Stomach (tissue), 4 donors: ENCODE measurements at regions not wholly inside any gene's neighbourhood (a gene's known extent, or its start where the extent isn't known, plus 50 kb on each side); places are given as distances from the start of the nearest gene placed in this dataset.

Experiments
- EP300 ChIP-seq: sonication (generic); formaldehyde crosslinking; IDR thresholded peaks from one replicate; pipeline ENCODE4 v1.6.1; 2017; ENCODE audit warnings: antibody characterized with exemption
- POLR2A ChIP-seq, 4 donors: fragments of 450-650 bp; IDR thresholded peaks; one replicate each; pipeline ENCODE4 v1.6.1; 2016; ENCODE audit warnings: antibody characterized with exemption in 4 of 4, control low read depth in 2 of 4, mild to moderate bottlenecking in 1 of 4, moderate library complexity in 1 of 4
- POLR2AphosphoS5 ChIP-seq, 3 donors: sonication (generic); formaldehyde crosslinking; IDR thresholded peaks; one replicate each; pipeline ENCODE4 v1.6.1; 2016; ENCODE audit warnings: antibody characterized with exemption in 3 of 3
- TF ChIP-seq, protein P1 (sequence below), 7 experiments: fragments of 450-650 bp in 4 of 7; fragments of 200-600 bp in 3 of 7; sonication (generic) in 3 of 7; IDR thresholded peaks; one replicate each; pipeline ENCODE4 v1.5.1; 2016 to 2019; ENCODE audit warnings: antibody characterized with exemption in 7 of 7, control low read depth in 2 of 7, mild to moderate bottlenecking in 1 of 7

DNA sequence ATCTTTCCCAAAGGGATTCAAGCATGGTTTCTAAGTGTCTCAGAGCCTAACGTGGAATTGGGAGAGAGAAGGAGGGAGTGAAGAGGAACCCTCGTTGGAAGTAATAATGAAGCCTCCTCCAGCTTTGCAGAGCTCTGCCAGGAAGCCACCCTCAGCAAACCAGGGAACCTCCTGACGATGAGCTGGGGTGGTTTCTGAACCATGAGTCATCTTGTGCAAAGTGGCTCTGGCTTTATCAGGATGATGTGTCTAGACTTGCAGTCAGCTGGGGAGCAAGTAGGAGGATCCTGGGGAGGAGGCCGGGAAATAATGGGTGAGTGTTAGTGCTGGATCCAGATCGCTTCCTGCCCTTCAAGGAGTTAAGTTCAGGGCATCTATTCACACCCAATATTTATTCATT lies 191.7 kb upstream of the RBFOX1 start:
- TF ChIP-seq, protein P1, sequence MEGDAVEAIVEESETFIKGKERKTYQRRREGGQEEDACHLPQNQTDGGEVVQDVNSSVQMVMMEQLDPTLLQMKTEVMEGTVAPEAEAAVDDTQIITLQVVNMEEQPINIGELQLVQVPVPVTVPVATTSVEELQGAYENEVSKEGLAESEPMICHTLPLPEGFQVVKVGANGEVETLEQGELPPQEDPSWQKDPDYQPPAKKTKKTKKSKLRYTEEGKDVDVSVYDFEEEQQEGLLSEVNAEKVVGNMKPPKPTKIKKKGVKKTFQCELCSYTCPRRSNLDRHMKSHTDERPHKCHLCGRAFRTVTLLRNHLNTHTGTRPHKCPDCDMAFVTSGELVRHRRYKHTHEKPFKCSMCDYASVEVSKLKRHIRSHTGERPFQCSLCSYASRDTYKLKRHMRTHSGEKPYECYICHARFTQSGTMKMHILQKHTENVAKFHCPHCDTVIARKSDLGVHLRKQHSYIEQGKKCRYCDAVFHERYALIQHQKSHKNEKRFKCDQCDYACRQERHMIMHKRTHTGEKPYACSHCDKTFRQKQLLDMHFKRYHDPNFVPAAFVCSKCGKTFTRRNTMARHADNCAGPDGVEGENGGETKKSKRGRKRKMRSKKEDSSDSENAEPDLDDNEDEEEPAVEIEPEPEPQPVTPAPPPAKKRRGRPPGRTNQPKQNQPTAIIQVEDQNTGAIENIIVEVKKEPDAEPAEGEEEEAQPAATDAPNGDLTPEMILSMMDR (IDR thresholded peaks at IDR 0.05), result no peak
- TF ChIP-seq EP300 (no peak), POLR2AphosphoS5 (IDR thresholded peaks at IDR 0.05) (no peak), POLR2A (IDR thresholded peaks at IDR 0.05) (no peak)
